Epithelial cell of proximal tubule (primary cell): ENCODE measurements at regions not wholly inside any gene's neighbourhood (a gene's known extent, or its start where the extent isn't known, plus 50 kb on each side); places are given as distances from the start of the nearest gene placed in this dataset.

Experiments
- DNase-seq: peaks from one replicate; pipeline ENCODE4 v3.0.0-alpha.2; 2011; ENCODE audit warnings: low read depth
- H3K4me3 ChIP-seq: 2 replicates; pipeline ENCODE4 v1.5.1; 2011; ENCODE audit warnings: low read depth, mild to moderate bottlenecking, low read length
- CTCF ChIP-seq: conservative IDR thresholded peaks from 2 replicates; pipeline ENCODE4 v1.5.1; 2012; ENCODE audit warnings: low read depth, mild to moderate bottlenecking, low read length

GRCh38 chr9:119707228-119707845 lies 338.1 kb upstream of the BRINP1 start:
- TF ChIP-seq CTCF: no peak
- no peak overlapping the region for H3K4me3 ChIP-seq
- DNase-seq: no peak

GRCh38 chr9:119701651-119702050 lies 332.4 kb upstream of the BRINP1 start:
- H3K4me3 ChIP-seq: no peak overlapping the region
- no peak for TF ChIP-seq CTCF
- no peak for DNase-seq

GRCh38 chr9:119698535-119698934 lies 329.3 kb upstream of the BRINP1 start:
- no peak overlapping the region for H3K4me3 ChIP-seq
- DNase-seq: no peak
- TF ChIP-seq CTCF: no peak

- H3K4me3 ChIP-seq: no peak overlapping the region
- no peak for DNase-seq
- TF ChIP-seq CTCF: no peak
Observed at GRCh38 chr9:119697996-119698395, 328.8 kb upstream of the BRINP1 start.

GRCh38 chr9:119689879-119690278 lies 320.6 kb upstream of the BRINP1 start:
- TF ChIP-seq CTCF: no peak
- H3K4me3 ChIP-seq: no peak overlapping the region
- no peak for DNase-seq

- no peak overlapping the region for H3K4me3 ChIP-seq
- TF ChIP-seq CTCF: no peak
- no peak for DNase-seq
Observed at GRCh38 chr9:119688547-119688946, 319.3 kb upstream of the BRINP1 start.

- H3K4me3 ChIP-seq: no peak overlapping the region
- TF ChIP-seq CTCF: no peak
- no peak for DNase-seq
Observed at GRCh38 chr9:119677811-119678505, 308.7 kb upstream of the BRINP1 start.
